ENCODE measurements at regions not wholly inside any gene's neighbourhood (a gene's known extent, or its start where the extent isn't known, plus 50 kb on each side); places are given as distances from the start of the nearest gene placed in this dataset.

DNA sequence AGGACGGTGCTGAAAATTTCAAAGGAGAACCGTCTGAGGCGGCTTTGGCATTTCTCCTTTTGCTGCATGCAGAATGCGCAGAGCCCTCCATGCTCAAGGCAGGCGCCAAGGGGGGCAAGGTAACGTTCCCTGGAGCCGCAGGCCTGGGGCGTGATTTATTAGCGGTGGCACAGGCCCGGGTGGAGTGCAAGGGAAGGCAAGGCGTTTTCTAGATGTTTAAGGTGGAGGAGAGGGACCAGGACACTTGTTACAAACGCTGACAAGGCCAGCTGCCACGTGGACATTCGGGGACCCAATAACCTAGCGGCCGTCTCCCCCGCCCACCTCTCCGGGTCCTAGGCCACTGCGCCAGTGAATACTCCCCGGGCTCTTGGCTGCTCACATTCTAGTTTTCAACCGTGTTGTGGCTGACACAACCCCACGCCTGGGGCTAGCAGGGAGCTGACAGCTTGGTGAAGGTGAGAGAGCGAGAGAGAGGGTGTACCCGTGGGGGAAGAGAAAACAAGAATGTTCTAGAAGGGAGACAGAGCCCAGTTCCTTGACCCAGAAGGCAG, 250.1 kb downstream of the C16orf95 start:
- DNase-seq (ENCODE audit: low spot score): no peak
- in situ Hi-C loops (cut with HindIII; ENCODE audit: low sequenced_read_pairs): no loop called here

DNA sequence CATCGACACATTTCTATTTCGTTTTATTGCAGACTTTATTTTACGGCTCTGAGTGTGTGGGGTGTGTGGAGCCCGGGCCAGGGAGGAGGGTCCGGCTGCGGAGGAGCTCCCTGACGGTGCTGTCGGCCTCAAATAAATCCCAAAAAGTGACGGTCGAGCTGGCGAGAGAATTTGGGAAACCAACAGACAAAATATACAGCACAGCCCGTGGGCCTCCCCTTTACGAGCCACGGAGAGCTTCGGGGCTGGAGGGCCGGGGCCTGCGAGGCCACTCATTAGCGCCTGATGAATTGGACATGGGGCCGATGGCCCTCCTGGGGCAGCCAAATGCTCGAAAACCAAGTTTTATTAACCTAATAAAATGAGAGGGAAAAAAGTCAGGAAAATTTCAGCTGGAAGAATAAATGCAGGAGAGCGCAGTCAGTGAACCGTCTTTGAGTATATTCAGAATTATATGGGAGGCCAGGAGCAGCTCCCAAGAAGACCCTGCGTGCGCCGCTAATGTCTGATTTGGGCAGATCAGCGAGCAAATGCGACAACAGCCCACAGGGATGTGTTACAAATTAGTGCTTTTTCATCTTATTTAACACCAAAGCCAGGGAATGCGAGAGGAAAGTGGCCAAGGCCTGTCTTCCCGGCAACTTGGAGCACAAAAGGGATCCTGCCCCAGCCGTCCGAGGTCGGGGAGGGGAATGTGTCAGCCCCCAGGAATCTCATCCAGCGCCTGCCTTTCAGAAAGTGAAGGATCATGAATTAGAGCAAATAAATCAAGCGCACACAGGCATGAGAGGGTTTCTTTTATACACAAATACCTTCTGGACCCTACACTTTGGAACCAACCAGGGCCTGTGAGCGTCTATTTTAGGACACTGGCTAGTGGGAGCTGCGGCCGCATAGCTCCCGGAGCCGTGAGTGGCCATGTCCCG, 249.1 kb downstream of the C16orf95 start:
- in situ Hi-C loops (cut with HindIII; ENCODE audit: low sequenced_read_pairs): no loop called here

DNA sequence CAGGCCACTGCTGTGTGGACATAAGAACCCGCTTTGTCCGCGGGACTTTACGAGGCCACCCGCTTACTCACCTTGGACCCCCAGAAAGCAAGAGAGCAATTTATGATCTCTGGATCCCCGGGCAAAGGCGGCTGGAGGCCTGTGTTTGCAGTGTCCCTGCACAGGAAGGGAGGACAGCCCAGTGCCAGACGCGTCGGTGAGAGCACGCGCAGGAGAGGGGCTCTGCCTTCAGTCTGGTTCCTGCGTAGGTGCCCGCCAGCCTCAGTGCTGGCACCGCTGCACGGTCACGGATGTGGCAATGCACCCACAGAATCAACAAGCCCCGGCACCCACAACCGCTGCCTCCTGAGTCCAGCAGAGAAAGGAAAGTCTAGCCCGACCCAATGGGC, 248.4 kb downstream of the C16orf95 start:
- in situ Hi-C loops (cut with HindIII; ENCODE audit: low sequenced_read_pairs): no loop called here
- no peak for DNase-seq (ENCODE audit: low spot score)

More for the DNA sequence above, 249.1 kb downstream of the C16orf95 start:
- no peak for DNase-seq (ENCODE audit: low spot score)

DNA sequence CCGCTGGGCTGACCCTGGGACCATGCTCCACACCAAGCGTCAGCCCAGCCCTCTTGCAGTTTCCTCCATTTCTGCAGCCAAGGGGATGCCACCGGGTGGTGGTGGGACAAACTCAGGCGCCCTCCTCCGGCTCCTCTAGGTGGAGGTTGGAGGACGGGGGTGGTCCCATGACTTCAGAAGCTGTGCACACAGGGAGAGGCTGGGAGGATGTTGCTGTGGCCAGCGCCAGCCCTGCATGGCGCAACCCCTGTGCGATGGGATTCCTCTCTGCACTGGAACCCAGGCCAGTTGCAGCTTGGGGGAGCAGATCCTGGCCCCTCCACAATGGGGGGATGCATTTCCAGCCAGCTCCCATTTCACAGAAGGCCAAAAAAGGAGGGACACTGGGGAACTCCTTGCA, 246.5 kb downstream of the C16orf95 start:
- DNase-seq (ENCODE audit: low spot score): no peak
- in situ Hi-C loops (cut with HindIII; ENCODE audit: low sequenced_read_pairs): no loop called here

DNA sequence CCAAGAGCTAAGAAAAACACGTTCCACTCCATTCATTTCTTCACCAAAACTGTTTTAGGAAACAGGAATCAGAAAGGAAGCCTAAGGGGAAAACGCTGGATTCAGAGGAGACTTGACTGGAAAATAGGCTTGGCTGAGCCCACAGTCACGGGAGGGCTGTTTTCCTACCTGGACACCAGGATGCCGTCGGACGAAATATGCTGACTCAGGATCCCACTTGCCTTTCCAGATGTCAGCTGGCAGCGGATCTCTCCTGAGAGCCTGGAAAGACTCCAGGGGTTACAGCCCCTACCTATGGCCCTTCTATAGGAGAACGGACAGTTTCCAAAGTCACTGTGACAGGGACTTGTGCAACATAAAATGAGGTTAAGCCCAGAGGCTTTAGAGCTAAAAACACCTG, 245.1 kb downstream of the C16orf95 start:
- no peak for DNase-seq (ENCODE audit: low spot score)
- in situ Hi-C loops (cut with HindIII; ENCODE audit: low sequenced_read_pairs): no loop called here

DNA sequence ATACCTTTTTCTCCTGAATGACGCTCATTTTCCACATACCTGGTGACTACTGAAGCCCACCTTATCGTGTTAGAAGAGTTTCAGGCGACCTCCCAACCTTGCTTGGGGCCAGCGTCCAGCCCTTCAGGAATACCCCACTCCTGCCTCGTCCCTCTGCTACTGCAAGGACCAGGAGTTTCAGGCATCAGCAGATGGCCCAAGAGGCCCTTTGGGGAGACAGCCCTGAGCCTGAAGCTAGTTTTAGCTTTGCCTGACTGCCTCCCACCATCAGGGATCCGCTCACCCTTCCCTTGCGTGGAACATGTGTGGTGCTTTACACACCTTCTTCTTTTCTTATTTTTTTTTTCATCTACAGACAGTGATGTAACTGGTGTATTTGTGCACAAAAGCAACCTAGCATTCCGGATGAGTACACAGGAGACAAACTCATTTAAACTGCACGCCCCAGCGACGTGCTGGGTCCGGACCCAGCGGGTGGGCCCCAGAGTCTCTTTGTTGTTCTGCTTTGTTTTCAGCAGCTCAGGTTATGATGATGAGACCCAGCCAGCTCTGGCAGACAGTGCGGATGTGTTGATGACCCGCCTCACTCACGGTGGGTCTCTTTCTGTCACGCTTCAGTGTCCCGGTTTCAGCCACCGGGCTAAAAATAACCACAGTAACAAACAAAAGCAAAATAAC, 242.4 kb downstream of the C16orf95 start:
- in situ Hi-C loops (cut with HindIII; ENCODE audit: low sequenced_read_pairs): no loop called here
- no peak for DNase-seq (ENCODE audit: low spot score)

DNA sequence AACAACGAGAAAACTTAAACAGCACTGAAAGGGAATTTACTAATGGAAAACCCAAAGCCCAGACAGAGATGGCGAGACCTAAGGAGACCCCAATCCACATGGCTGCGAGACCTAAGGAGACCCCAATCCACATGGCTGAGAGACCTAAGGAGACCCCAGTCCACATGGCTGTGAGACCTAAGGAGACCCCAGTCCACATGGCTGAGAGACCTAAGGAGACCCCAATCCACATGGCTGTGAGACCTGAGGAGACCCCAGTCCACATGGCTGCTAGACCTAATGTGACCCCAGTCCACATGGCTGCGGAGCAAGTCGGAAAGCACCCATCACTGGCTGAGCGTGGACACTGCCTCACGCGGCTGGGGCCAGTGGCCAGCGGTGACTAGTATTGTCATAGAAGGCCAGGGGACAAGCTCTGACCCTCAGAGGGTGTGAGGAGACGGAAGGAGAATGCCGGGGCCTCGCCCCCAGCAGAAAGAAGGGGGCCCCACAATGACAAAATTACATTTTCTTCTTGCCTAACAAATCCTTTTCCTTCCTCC, 241.8 kb downstream of the C16orf95 start:
- in situ Hi-C loops (cut with HindIII; ENCODE audit: low sequenced_read_pairs): no loop called here
- DNase-seq (ENCODE audit: low spot score): no peak

DNA sequence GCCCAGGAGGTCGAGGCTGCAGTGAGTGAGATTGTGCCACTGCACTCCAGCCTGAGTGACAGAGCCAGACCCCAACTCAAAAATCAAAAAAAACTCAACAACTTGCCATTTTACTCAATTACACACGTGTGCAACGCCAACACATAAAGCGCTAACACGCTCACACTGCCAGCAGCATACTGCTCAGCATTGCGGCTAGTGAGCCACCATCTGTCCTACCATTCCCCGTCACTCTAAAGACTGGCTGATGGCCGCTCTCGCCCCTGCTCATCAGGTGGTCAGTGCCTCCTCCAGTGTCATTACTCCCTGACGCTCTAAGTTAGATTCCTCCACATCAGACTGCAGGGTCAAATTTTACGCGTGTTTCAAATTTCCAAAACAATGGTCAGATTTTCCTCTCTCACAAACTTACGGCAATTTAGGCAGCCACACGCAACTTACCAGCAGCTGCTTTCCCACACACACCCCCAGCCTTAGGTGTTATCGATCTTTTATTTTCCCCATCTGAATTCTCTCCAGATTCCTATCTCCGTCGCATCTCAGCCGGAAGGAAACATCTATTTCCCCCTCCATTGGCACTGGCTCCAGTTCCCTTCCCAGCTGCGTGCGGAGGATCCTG, 240.8 kb downstream of the C16orf95 start:
- in situ Hi-C loops (cut with HindIII; ENCODE audit: low sequenced_read_pairs): no loop called here
- DNase-seq (ENCODE audit: low spot score): peak; percentile 54

DNA sequence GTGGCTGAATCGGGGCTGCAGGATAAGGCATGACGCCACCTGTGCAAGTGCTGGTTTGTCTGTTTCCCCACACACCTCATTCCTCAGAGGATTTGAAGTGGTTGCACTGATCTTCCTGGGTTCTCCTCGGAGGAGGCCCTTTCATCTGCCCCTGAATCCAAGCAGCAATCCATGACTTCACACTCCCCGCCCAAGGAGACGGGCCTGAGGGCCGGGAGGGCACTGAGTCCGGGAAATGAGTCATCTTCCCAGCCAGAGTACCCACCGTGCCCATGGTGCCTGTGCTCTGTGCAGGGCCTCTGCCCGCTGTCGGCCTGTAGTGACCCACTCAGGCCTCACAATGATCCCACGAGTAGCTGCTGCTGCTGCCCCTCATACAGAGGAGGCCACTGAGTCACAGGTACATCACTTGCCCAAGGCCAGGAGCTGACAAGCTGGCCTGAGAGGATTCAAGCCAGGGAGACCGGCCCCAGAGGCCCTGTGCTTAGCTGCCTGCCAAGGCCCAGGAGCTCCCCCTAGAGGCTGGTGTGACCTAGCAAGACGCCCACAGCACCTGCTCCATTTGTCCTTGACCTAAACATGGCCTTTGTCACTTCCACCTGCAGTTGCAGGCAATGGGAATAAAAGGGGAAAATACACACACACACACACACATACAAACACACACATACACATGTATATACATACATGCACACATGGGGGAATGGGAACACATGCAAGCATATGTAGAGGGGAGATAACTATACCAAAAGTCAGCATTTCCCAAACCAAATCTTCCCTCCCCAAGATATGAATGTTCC, 240.0 kb downstream of the C16orf95 start:
- in situ Hi-C loops (cut with HindIII; ENCODE audit: low sequenced_read_pairs): no loop called here
- DNase-seq (ENCODE audit: low spot score): peak; percentile 23

DNA sequence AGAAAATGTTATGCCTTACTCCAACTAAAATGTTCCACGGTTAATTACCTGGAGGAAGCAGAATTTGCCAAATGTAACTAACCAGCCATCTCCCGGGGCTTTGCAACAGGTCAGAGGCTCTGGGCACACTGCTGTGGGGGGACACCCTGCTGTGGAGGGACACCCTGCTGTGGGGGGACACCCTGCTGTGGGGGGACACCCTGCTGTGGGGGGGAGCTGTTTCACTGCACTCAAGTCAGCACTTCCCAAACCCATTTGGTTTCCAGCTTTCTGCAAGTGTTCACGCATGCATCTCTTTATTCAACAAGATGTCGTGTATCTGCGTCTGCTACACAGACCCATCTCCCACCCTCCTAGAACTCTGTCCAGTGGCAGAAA, 239.5 kb downstream of the C16orf95 start:
- no peak for DNase-seq (ENCODE audit: low spot score)
- in situ Hi-C loops (cut with HindIII; ENCODE audit: low sequenced_read_pairs): no loop called here

DNA sequence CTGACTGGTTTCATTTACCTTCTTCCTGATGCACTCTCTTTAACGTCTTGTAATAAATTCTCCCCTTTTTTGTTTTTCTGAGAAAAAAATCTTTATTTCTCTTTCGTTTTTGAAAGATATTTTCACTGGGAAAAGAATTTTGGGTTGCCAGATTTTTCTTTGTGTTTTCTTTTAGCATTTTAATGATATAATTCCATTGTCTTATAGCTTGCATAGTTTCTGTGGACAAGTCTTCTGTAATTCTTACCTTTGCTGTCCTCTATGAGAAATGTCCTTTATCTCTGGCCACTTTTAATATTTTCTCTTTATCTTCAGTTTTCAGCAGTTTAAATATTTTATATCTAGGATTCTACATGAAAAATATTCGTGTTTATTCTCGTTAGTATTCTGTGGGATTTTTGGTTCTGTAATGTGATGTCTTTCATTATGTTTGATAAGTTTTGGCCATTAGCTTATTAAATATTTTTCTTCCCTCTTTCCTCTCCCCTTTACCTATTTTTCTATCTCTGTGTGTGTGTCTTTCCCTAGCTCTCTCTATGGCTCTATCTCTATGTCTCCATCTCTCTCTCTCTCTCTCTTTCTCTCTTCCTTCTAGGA, 236.5 kb downstream of the C16orf95 start:
- in situ Hi-C loops (cut with HindIII; ENCODE audit: low sequenced_read_pairs): no loop called here

DNA sequence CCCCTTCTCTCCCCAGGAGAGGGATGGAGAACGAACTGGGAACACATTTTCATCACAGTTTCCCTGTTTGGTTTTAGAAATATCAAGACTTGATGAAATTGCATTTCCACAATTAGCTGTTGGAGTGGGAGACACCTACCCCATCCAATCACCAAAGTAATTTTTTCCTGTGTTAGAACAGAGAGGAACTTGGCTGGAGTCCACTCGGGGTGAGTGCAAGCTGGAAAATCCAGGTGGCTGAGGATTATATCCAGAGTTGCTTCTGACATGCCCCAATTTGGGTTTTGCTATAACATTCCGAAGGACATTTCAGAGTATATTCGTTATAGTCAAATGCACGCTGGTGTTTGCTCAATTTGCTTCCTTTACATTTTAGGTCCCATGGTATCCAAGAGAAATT, 231.8 kb downstream of the C16orf95 start:
- in situ Hi-C loops (cut with HindIII; ENCODE audit: low sequenced_read_pairs): no loop called here
- DNase-seq (ENCODE audit: low spot score): peak; percentile 78

More for the DNA sequence above, 236.5 kb downstream of the C16orf95 start:
- DNase-seq (ENCODE audit: low spot score): no peak

DNA sequence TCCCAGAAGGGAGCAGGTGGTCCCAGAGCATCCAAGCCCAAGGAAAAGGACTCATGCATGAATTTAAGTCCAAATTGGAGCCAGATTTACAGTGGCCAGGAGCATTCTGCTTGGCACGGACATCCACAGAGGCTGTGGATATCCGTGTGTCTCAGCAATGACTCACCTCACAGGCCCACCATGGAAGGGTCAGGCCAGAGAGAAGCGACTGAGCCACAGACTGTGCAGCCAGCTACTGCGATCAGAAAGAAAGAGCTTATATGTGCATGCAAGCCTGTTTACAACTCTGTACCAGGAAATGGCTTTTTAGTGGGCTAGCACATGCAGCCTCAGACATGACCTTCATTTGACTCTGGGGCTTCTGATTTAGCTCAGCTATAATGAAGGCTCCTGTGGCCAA, 231.0 kb downstream of the C16orf95 start:
- in situ Hi-C loops (cut with HindIII; ENCODE audit: low sequenced_read_pairs): no loop called here
- peak; percentile 41 for DNase-seq (ENCODE audit: low spot score)

DNA sequence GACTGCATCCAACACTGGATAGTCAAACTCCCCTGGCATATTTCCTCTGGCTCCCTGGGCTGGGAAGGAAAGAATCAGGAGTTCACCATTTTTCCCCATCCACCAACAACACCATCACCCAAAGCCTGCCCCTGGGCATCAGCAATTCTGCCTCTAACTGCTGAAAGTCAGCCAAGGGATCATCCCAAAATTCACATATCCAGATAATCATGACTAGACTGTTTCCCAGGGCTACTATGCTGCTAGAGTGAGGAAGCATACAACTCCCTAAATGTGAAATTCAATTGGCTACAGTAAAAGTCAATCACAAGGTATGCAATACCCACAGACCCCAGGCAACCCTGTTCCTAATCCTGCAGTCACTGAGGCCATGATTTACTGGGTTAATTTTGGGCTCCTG, 230.6 kb downstream of the C16orf95 start:
- in situ Hi-C loops (cut with HindIII; ENCODE audit: low sequenced_read_pairs): no loop called here
- no peak for DNase-seq (ENCODE audit: low spot score)

DNA sequence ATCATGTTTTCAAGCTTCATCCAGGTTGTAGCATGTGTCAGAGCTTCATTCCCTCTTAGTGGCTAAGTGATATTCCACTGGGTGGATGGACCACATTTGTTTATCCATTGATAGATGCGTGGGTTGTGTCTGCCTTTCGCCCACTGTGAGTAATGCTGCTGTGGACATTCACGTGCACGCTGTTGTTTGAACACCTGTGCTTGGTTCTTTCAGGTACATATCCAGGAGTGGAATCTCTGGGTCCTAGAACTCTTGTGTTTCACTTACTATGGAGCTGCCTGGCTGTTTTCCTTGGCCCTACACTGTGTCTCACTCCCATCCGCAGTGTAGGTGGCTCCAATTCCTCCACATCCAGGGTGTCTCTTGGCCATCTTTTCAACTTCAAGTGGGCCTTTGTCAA, 224.2 kb downstream of the C16orf95 start:
- DNase-seq (ENCODE audit: low spot score): no peak
- in situ Hi-C loops (cut with HindIII; ENCODE audit: low sequenced_read_pairs): no loop called here

DNA sequence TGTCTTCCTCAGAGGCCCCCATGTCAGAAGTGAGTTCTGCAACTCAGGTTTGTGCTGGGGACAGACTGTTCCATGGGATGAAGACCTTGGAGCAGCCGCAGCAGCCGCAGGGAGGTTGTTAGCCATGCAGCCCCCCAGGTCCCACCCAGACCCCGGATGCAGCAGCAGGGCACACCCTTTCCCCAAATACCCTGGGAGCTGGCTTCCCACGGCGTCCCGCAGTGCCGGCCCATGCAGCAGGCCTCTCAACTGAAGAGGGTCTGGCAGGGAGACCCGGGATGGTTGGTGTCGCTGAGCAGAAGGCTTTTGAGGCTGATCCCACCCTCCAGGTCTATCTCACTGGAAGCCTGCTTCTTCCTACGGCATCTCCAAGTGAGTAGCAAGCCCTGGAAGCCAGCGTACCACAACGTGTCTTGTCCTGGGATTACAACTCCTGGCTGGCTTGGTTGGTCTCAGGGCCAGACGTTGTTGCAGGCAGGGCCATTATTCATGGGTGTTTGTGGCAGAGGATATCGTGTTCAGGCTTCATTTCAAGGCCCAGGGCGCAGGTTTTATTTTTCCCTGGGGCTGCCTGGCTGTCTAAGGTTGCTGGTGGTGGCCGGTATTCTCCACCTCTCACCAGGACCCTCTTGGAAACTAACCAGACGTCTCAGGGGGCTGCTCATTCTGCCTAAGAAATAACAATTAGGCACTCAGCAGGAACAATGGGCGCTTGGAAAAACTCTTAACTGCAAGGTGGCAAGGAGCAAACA, 223.2 kb downstream of the C16orf95 start:
- in situ Hi-C loops (cut with HindIII; ENCODE audit: low sequenced_read_pairs): no loop called here
- DNase-seq (ENCODE audit: low spot score): no peak

DNA sequence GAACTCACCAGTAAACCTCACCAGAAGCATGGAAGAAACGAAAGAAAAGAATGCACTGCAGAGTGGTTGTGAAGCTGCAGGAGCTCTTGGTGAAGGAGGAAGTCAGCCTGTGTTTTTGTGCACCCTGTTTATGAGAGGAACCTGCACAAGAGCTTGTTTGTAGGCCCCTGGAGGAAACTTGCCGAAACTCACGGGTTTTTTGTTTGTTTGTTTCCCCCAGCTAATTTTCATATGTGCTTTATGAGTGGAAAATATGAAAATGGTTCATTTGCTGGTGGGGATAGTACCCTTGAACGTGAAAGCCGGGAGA, 222.7 kb downstream of the C16orf95 start:
- no peak for DNase-seq (ENCODE audit: low spot score)
- in situ Hi-C loops (cut with HindIII; ENCODE audit: low sequenced_read_pairs): no loop called here

DNA sequence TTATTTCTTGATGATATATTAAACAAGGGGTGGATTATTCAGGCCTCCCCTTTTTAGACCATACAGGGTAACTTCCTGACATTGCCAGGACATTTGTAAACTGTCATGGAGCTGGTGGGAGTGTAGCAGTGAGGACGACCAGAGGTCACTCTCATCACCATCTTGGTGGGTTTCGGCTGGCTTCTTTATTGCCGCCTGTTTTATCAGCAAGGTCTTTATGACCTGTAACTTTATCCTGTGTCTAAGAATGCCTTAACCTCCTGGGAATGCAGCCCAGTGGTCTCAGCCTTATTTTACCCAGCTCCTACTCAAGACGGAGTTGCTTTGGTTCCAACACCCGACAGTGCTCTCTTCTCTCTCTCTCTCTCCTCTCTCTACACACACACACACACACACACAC, 221.9 kb downstream of the C16orf95 start:
- in situ Hi-C loops (cut with HindIII; ENCODE audit: low sequenced_read_pairs): no loop called here
- no peak for DNase-seq (ENCODE audit: low spot score)

All from G401 (cell line).